NCI-H2081 treated with DMSO at 0.1 percent for 48 hours (cell line): ENCODE measurements at regions not wholly inside any gene's neighbourhood (a gene's known extent, or its start where the extent isn't known, plus 50 kb on each side); places are given as distances from the start of the nearest gene placed in this dataset.

Experiments
- DNase-seq: peaks from one replicate; lab custom pipeline; 2025; lab: John Stamatoyannopoulos, UW

GRCh38 chr7:31398815-31399214, 58.3 kb upstream of the NEUROD6 start:
- no peak for DNase-seq

GRCh38 chr7:31407178-31407676, 66.7 kb upstream of the NEUROD6 start:
- DNase-seq: no peak

- DNase-seq: no peak
These were observed 67.7 kb upstream of the NEUROD6 start for GRCh38 chr7:31408140-31408729.

GRCh38 chr7:31410265-31410664, 69.7 kb upstream of the NEUROD6 start:
- DNase-seq: no peak

GRCh38 chr7:31411416-31411815, 70.9 kb upstream of the NEUROD6 start:
- no peak for DNase-seq

- no peak for DNase-seq
These were observed 73.2 kb upstream of the NEUROD6 start for GRCh38 chr7:31413766-31414165.

- DNase-seq: no peak
These were observed 75.9 kb upstream of the NEUROD6 start for GRCh38 chr7:31416381-31416870.

- DNase-seq: no peak
These were observed 78.4 kb upstream of the NEUROD6 start for GRCh38 chr7:31418928-31419327.

- no peak for DNase-seq
These were observed 79.1 kb upstream of the NEUROD6 start for GRCh38 chr7:31419505-31420055.

- DNase-seq: no peak
These were observed 80.4 kb upstream of the NEUROD6 start for GRCh38 chr7:31420948-31421347.

- no peak for DNase-seq
These were observed 81.1 kb upstream of the NEUROD6 start for GRCh38 chr7:31421607-31422006.

- no peak for DNase-seq
These were observed 83.5 kb upstream of the NEUROD6 start for GRCh38 chr7:31423994-31424393.

GRCh38 chr7:31432176-31432575, 81.7 kb upstream of the ITPRID1 start:
- DNase-seq: no peak

GRCh38 chr7:31432836-31433340, 81.0 kb upstream of the ITPRID1 start:
- no peak for DNase-seq

- no peak for DNase-seq
These were observed 76.5 kb upstream of the ITPRID1 start for GRCh38 chr7:31437250-31437865.

- no peak for DNase-seq
These were observed 74.7 kb upstream of the ITPRID1 start for GRCh38 chr7:31439165-31439564.

- DNase-seq: no peak
These were observed 73.4 kb upstream of the ITPRID1 start for GRCh38 chr7:31440511-31440910.

GRCh38 chr7:31442626-31443025, 71.3 kb upstream of the ITPRID1 start:
- no peak for DNase-seq

- peak; percentile 47 for DNase-seq
These were observed 70.4 kb upstream of the ITPRID1 start for GRCh38 chr7:31443457-31443856.

GRCh38 chr7:31444196-31444595, 69.7 kb upstream of the ITPRID1 start:
- no peak for DNase-seq

- no peak for DNase-seq
These were observed 68.1 kb upstream of the ITPRID1 start for GRCh38 chr7:31445686-31446355.

- DNase-seq: no peak
These were observed 65.2 kb upstream of the ITPRID1 start for GRCh38 chr7:31448649-31449048.

- DNase-seq: no peak
These were observed 58.0 kb upstream of the ITPRID1 start for GRCh38 chr7:31455844-31456243.
